A549 (cell line): ENCODE measurements at regions not wholly inside any gene's neighbourhood (a gene's known extent, or its start where the extent isn't known, plus 50 kb on each side); places are given as distances from the start of the nearest gene placed in this dataset.

ENCODE experiments used
- ATAC-seq, 2 experiments: fragments of 200-7000 bp in 1 of 2; fragments of >200 bp in 1 of 2; cut with Nextera tagmentation in 1 of 2; cut with Tn5 transposase in 1 of 2; 3 replicates each; pipeline versions ENCODE4 v1.8.0 to v1.9.1; 2018 to 2020; ENCODE audit warnings: mild to moderate bottlenecking in 1 of 2, moderate library complexity in 1 of 2
- CTCF ChIA-PET: fragments of 300-600 bp; sonication (Branson Sonifier 250); formaldehyde crosslinking; extraction: SDS; loops from one replicate; lab custom pipeline; 2021; ENCODE audit warnings: antibody characterized with exemption, inconsistent platforms; lab: Yijun Ruan, JAX
- POLR2A ChIA-PET: fragments of 350-600 bp; formaldehyde crosslinking; extraction: SDS; loops from one replicate; lab custom pipeline; 2021; ENCODE audit warnings: antibody characterized with exemption, inconsistent platforms; lab: Yijun Ruan, JAX
- DNase-seq, 2 experiments: peaks; one replicate each; pipeline versions ENCODE4 v3.0.0 to v3.0.0-alpha.2; 2011 to 2016; ENCODE audit warnings: low read depth in 1 of 2, low spot score in 1 of 2
- FAIRE-seq: peaks from 2 replicates; lab custom pipeline; 2011; peaks lifted over from hg19 to GRCh38; lab: Jason Lieb, UNC
- H3K27ac ChIP-seq, 2 experiments: fragments of >200 bp; sonication (Bioruptor Twin); formaldehyde crosslinking; 3 replicates each; pipeline ENCODE4 v1.5.1; 2016 to 2017
- H3K4me1 ChIP-seq: fragments of >200 bp; sonication (Bioruptor Twin); formaldehyde crosslinking; 3 replicates; pipeline ENCODE4 v1.6.1; 2016
- H3K4me2 ChIP-seq: fragments of >200 bp; sonication (Bioruptor Twin); formaldehyde crosslinking; 3 replicates; pipeline ENCODE4 v1.6.1; 2016
- H3K4me3 ChIP-seq: fragments of >200 bp; sonication (Bioruptor Twin); formaldehyde crosslinking; 3 replicates; pipeline ENCODE4 v1.5.1; 2016
- H3K9me3 ChIP-seq: fragments of >200 bp; sonication (Bioruptor Twin); formaldehyde crosslinking; 3 replicates; pipeline ENCODE4 v1.6.1; 2016
- BHLHE40 ChIP-seq: IDR thresholded peaks from 2 replicates; pipeline ENCODE4 v1.6.1; 2012; ENCODE audit warnings: low read depth, low read length, inconsistent platforms
- CBX2 ChIP-seq: fragments of 200-600 bp; sonication (generic); IDR thresholded peaks from 2 replicates; pipeline ENCODE4 v1.6.1; 2016; ENCODE audit warnings: low read depth, mild to moderate bottlenecking, borderline replicate concordance
- CEBPB ChIP-seq, 2 experiments: fragments of >200 bp in 1 of 2; sonication (Bioruptor Twin) in 1 of 2; formaldehyde crosslinking in 1 of 2; IDR thresholded peaks; 2 replicates each; pipeline ENCODE4 v1.6.1; 2012 to 2016
- CHD2 ChIP-seq: fragments of 150-350 bp; IDR thresholded peaks from 2 replicates; pipeline ENCODE4 v1.6.1; 2014; ENCODE audit warnings: low read length; ENCODE audit not compliant: partially characterized antibody
- EHF ChIP-seq: fragments of 250-450 bp; sonication (Bioruptor Pico); IDR thresholded peaks from 2 replicates; pipeline ENCODE4 v1.5.0; 2020; ENCODE audit warnings: mild to moderate bottlenecking
- EHMT2 ChIP-seq: fragments of 200-600 bp; sonication (generic); IDR thresholded peaks from 2 replicates; pipeline ENCODE4 v1.6.1; 2016; ENCODE audit warnings: antibody characterized with exemption, low read depth, mild to moderate bottlenecking, moderate library complexity
- EP300 ChIP-seq, 2 experiments: fragments of >200 bp; sonication (Bioruptor Twin); formaldehyde crosslinking; IDR thresholded peaks; 2 replicates in 1 of 2; 3 replicates in 1 of 2; pipeline ENCODE4 v1.6.1; 2016 to 2017
- FOSB ChIP-seq: fragments of 250-450 bp; sonication (Bioruptor Pico); IDR thresholded peaks from 2 replicates; pipeline ENCODE4 v1.5.0; 2020; ENCODE audit warnings: mild to moderate bottlenecking, moderate library complexity
- FOSL2 ChIP-seq, 2 experiments: fragments of 450-650 bp in 1 of 2; fragments of >200 bp in 1 of 2; sonication (Bioruptor Twin) in 1 of 2; formaldehyde crosslinking; IDR thresholded peaks; 2 replicates each; pipeline versions ENCODE4 v1.5.0 to v1.6.1; 2016 to 2020; ENCODE audit warnings: mild to moderate bottlenecking in 1 of 2, moderate library complexity in 1 of 2
- GATA3 ChIP-seq: IDR thresholded peaks from 2 replicates; pipeline ENCODE4 v1.6.1; 2012; ENCODE audit warnings: borderline replicate concordance
- HOXA7 ChIP-seq: fragments of 250-450 bp; sonication (Bioruptor Pico); IDR thresholded peaks from 2 replicates; pipeline ENCODE4 v1.5.0; 2020; ENCODE audit warnings: mild to moderate bottlenecking, moderate library complexity
- HOXB13 ChIP-seq: fragments of 250-450 bp; sonication (Bioruptor Pico); IDR thresholded peaks from 2 replicates; pipeline ENCODE4 v1.5.0; 2020; ENCODE audit warnings: low read depth, mild to moderate bottlenecking, moderate library complexity
- JUNB ChIP-seq: fragments of >200 bp; sonication (Bioruptor Twin); formaldehyde crosslinking; IDR thresholded peaks from 2 replicates; pipeline ENCODE4 v1.6.1; 2016
- KDM5A ChIP-seq: fragments of 200-600 bp; sonication (generic); IDR thresholded peaks from 2 replicates; pipeline ENCODE4 v1.6.1; 2016; ENCODE audit warnings: antibody characterized with exemption, mild to moderate bottlenecking
- MAFK ChIP-seq: fragments of 450-650 bp; IDR thresholded peaks from 2 replicates; pipeline ENCODE4 v1.6.1; 2014; ENCODE audit not compliant: partially characterized antibody
- MAZ ChIP-seq: fragments of 150-350 bp; IDR thresholded peaks from 2 replicates; pipeline ENCODE4 v1.6.1; 2014; ENCODE audit warnings: antibody characterized with exemption, low read depth, low read length, borderline replicate concordance
- NFE2L2 ChIP-seq: fragments of 150-350 bp; conservative IDR thresholded peaks from 2 replicates; pipeline ENCODE4 v1.6.1; 2014; ENCODE audit warnings: low read length
- POLR2A ChIP-seq: IDR thresholded peaks from 2 replicates; pipeline ENCODE4 v1.6.1; 2012; ENCODE audit warnings: mild to moderate bottlenecking, low read length
- RAD21 ChIP-seq, 2 experiments: fragments of >200 bp in 1 of 2; sonication (Bioruptor Twin) in 1 of 2; formaldehyde crosslinking in 1 of 2; IDR thresholded peaks in 1 of 2; conservative IDR thresholded peaks in 1 of 2; 2 replicates in 1 of 2; 3 replicates in 1 of 2; pipeline ENCODE4 v1.6.1; 2012 to 2018; ENCODE audit warnings: inconsistent platforms in 1 of 2
- RNF2 ChIP-seq: fragments of 200-600 bp; sonication (generic); IDR thresholded peaks from 2 replicates; pipeline ENCODE4 v1.6.1; 2016; ENCODE audit warnings: low read depth, mild to moderate bottlenecking, antibody characterized with exemption, moderate library complexity, borderline replicate concordance
- SMC3 ChIP-seq: fragments of >200 bp; sonication (Bioruptor Twin); formaldehyde crosslinking; IDR thresholded peaks from 3 replicates; pipeline ENCODE4 v1.6.1; 2018; ENCODE audit warnings: inconsistent platforms
- WGBS: methylation state at CpG from one replicate; pipeline ENCODE4 v1.1.6; 2017; ENCODE audit errors: missing lambda C conversion rate; 5-methylcytosine and 5-hydroxymethylcytosine counted together
- TF ChIP-seq, protein P1 (sequence below): fragments of >200 bp; sonication (Bioruptor Twin); formaldehyde crosslinking; IDR thresholded peaks from 3 replicates; pipeline ENCODE4 v1.5.1; 2016

DNA sequence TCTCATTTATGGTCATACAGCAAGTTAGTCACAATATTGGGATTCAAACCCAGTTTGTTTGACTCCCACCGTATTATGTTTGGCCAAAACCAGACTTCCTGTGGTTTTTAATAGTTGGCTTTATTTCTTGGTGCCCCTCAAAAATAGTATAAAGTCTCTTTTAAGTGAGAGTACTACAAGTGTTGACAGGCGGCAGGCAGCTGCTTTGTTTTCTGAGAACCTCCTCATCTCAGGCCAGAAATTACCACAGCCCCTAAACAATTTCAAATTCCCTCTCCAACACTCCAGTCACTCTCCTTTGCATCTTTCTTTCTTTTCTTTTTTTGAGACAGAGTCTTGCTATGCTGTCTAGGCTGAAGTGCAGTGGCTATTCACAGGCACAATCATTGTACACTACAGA, 121.5 kb downstream of the POLR2M start:
- H3K27ac ChIP-seq: no peak overlapping the region
- DNase-seq (no peak), ATAC-seq (no peak), FAIRE-seq (no peak)
- TF ChIP-seq POLR2A (no peak), FOSL2 (IDR thresholded peaks at IDR 0.05) (no peak), FOSL2 (CRISPR knock-in tag; IDR thresholded peaks at IDR 0.05) (no peak), RAD21 (conservative IDR thresholded peaks at IDR 0.05 in 1 of 2, IDR thresholded peaks at IDR 0.05 in 1 of 2) (no peak), KDM5A (no peak), EHMT2 (no peak), CEBPB (IDR thresholded peaks at IDR 0.05) (no peak), EP300 (IDR thresholded peaks at IDR 0.05) (no peak), SMC3 (no peak), MAZ (no peak), JUNB (no peak), HOXB13 (CRISPR knock-in tag) (no peak), CBX2 (no peak), BHLHE40 (no peak)
- TF ChIP-seq, protein P1, sequence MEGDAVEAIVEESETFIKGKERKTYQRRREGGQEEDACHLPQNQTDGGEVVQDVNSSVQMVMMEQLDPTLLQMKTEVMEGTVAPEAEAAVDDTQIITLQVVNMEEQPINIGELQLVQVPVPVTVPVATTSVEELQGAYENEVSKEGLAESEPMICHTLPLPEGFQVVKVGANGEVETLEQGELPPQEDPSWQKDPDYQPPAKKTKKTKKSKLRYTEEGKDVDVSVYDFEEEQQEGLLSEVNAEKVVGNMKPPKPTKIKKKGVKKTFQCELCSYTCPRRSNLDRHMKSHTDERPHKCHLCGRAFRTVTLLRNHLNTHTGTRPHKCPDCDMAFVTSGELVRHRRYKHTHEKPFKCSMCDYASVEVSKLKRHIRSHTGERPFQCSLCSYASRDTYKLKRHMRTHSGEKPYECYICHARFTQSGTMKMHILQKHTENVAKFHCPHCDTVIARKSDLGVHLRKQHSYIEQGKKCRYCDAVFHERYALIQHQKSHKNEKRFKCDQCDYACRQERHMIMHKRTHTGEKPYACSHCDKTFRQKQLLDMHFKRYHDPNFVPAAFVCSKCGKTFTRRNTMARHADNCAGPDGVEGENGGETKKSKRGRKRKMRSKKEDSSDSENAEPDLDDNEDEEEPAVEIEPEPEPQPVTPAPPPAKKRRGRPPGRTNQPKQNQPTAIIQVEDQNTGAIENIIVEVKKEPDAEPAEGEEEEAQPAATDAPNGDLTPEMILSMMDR: no peak
- WGBS: 46% methylated on average over 2 of the region's 2 CpGs
- H3K9me3 ChIP-seq: no peaks in the 10 kb centered on the region
- ChIA-PET CTCF (interaction anchor here (0.6 kb wide), 1 partner anchor 238 kb away, joined by 3 read pairs; no protein-coding TSS in a partner anchor), POLR2A (no interaction called here)
- H3K4me3 ChIP-seq: no peak overlapping the region
- H3K4me1 ChIP-seq: no peaks in the 10 kb centered on the region
- H3K4me2 ChIP-seq: no peak overlapping the region

- ChIA-PET POLR2A (no interaction called here), CTCF (interaction anchor here (2.2 kb wide), 1 partner anchor 34 kb away, joined by 6 read pairs; no protein-coding TSS in a partner anchor)
- 29% methylated on average over 1 of the region's 1 CpG for WGBS
- TF ChIP-seq MAFK (peak; percentile 46), CHD2 (no peak)
- H3K4me2 ChIP-seq: no peak overlapping the region
- H3K4me1 ChIP-seq: no peaks in the 10 kb centered on the region
- peaks cover 12% of the 10 kb centered on the region; the same call in 2 of the 3 replicates for H3K9me3 ChIP-seq
- ATAC-seq (no peak), DNase-seq (no peak), FAIRE-seq (no peak)
- H3K27ac ChIP-seq: no peak overlapping the region
- no peak overlapping the region for H3K4me3 ChIP-seq
Observed at GRCh38 chr15:57832183-57832582, 125.7 kb downstream of the POLR2M start.

DNA sequence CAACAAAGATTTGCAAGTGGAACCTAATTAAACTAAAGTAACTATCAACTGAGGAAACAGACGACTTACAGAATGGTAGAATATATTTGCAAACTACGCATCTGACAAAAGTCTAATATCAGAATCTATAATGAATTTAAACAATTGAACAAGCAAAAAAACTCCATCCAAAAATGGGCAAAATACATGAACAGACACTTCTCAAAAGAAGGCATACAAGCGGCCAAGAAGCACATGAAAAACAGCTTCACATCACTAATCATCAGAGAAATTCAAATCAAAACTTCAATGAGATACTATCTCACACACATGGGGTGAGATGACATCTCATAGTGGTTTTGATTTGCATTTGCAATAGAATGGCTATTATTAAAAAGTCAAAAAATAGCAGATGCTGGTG, 128.6 kb downstream of the POLR2M start:
- ChIA-PET POLR2A (no interaction called here), CTCF (interaction anchor here (0.6 to 1.2 kb wide), 2 partner anchors 16 to 27 kb away, joined by 3 read pairs; no protein-coding TSS in a partner anchor)
- ATAC-seq: no peak
- no peak for DNase-seq
- peaks cover 12% of the 10 kb centered on the region; the same call in 2 of the 3 replicates for H3K9me3 ChIP-seq
- H3K4me3 ChIP-seq: no peak overlapping the region
- no peak for FAIRE-seq
- no peak overlapping the region for H3K27ac ChIP-seq
- no peak overlapping the region for H3K4me2 ChIP-seq
- WGBS: 32% methylated on average over 3 of the region's 3 CpGs
- no peaks in the 10 kb centered on the region for H3K4me1 ChIP-seq
- no peak for TF ChIP-seq HOXA7 (CRISPR knock-in tag)
- no peak for TF ChIP-seq EP300 (IDR thresholded peaks at IDR 0.05)
- TF ChIP-seq GATA3: no peak
- no peak for TF ChIP-seq FOSB (CRISPR knock-in tag)
- no peak for TF ChIP-seq EHF (CRISPR knock-in tag)
- no peak for TF ChIP-seq KDM5A
- no peak for TF ChIP-seq CHD2
- no peak for TF ChIP-seq JUNB
- TF ChIP-seq NFE2L2: no peak
- no peak for TF ChIP-seq RNF2
